OCI-LY1 (cell line): ENCODE measurements at regions not wholly inside any gene's neighbourhood (a gene's known extent, or its start where the extent isn't known, plus 50 kb on each side); places are given as distances from the start of the nearest gene placed in this dataset.

ENCODE experiments used
- CTCF ChIP-seq: fragments of 200-600 bp; sonication (generic), shearing (Covaris generic); IDR thresholded peaks from 2 replicates; pipeline ENCODE4 v1.5.1; 2017; ENCODE audit warnings: mild to moderate bottlenecking, antibody characterized with exemption, low read length, moderate library complexity, mixed read lengths
- EZH2 ChIP-seq: fragments of 200-600 bp; sonication (generic), shearing (Covaris generic); IDR thresholded peaks from 2 replicates; pipeline ENCODE4 v1.8.0; 2017; ENCODE audit warnings: borderline replicate concordance, mixed run types, mild to moderate bottlenecking, antibody characterized with exemption, low read length, moderate library complexity, mixed read lengths

GRCh38 chr1:29880556-29880955 lies 644.2 kb downstream of the PTPRU start:
- TF ChIP-seq EZH2 (no peak), CTCF (no peak)
